ENCODE measurements at regions not wholly inside any gene's neighbourhood (a gene's known extent, or its start where the extent isn't known, plus 50 kb on each side); places are given as distances from the start of the nearest gene placed in this dataset.

DNA sequence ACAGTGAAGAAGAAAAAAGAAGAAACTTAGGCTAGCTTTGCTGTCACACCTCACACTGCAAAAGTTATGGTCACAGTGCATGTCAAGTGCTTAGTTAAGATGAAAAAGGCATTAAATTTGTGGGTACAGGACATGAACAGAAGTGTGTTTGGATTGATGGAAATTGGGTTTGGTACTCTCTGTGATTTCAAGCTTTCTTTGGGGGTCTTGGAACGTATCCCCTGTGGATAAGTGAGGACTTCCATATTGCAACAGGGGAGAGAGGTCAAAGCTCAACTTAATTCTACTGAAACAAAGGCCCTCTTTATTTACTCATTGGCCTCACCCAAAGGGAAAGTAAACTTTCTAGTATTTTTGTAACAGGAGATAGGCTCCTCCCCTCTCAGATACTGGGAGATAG lies 138.3 kb upstream of the FUT9 start:
- no peak overlapping the region for H3T11ph ChIP-seq (ENCODE audit: low read length)
- no peak overlapping the region for H2BK12ac ChIP-seq (ENCODE audit: insufficient read length, low read depth, low read length)
- no peak overlapping the region for H3K27ac ChIP-seq (ENCODE audit: insufficient read length, low read depth, low read length)
- no peaks in the 10 kb centered on the region for H3K9me3 ChIP-seq (ENCODE audit: control insufficient read depth, low read depth, low read length)
- H3K9ac ChIP-seq (ENCODE audit: extremely low read depth, insufficient read length, low read length), result no peak overlapping the region
- no peaks in the 10 kb centered on the region for H3K36me3 Mint-ChIP-seq (ENCODE audit: insufficient read depth in 1 of 3, low read depth in 3 of 3)
- no peaks in the 10 kb centered on the region; a peak in 1 of 5 replicates for H3K9me3 Mint-ChIP-seq
- H3K27ac Mint-ChIP-seq, result 0 out of 7 replicates have a peak overlapping the region, but pooled peaks of 1 of the 3 experiments have one; percentile 34
- no peak overlapping the region for H4K8ac ChIP-seq (replicated peaks; ENCODE audit: insufficient read length, low read depth, low read length)
- no peak for DNase-seq
- H3K14ac ChIP-seq (ENCODE audit: insufficient read depth, low read length), result no peak overlapping the region
- H3K79me1 ChIP-seq (ENCODE audit: insufficient read depth, low read depth, low read length, poor library complexity, severe bottlenecking), result no peaks in the 10 kb centered on the region
- no peak overlapping the region for H3K23ac ChIP-seq (ENCODE audit: insufficient read length, low read depth, low read length)
- H3K4me3 Mint-ChIP-seq, result no peak overlapping the region
- no peak overlapping the region for H2BK120ac ChIP-seq (ENCODE audit: low read depth, low read length, poor library complexity, severe bottlenecking)
- H3K56ac ChIP-seq (ENCODE audit: insufficient read length, low read depth, low read length), result no peak overlapping the region
- no peak overlapping the region for H2AFZ ChIP-seq (ENCODE audit: low read length)
- H2BK15ac ChIP-seq (ENCODE audit: low read depth, low read length), result no peak overlapping the region
- peaks cover 2% of the 10 kb centered on the region; the same call in 1 of the 2 replicates for H3K4me1 ChIP-seq (ENCODE audit: insufficient read depth, low read length)
- no peak overlapping the region for H4K91ac ChIP-seq (ENCODE audit: insufficient read length, low read depth, low read length)
- no peak overlapping the region for H2AK5ac ChIP-seq (ENCODE audit: insufficient read length, low read length)
- TF ChIP-seq, protein P1, sequence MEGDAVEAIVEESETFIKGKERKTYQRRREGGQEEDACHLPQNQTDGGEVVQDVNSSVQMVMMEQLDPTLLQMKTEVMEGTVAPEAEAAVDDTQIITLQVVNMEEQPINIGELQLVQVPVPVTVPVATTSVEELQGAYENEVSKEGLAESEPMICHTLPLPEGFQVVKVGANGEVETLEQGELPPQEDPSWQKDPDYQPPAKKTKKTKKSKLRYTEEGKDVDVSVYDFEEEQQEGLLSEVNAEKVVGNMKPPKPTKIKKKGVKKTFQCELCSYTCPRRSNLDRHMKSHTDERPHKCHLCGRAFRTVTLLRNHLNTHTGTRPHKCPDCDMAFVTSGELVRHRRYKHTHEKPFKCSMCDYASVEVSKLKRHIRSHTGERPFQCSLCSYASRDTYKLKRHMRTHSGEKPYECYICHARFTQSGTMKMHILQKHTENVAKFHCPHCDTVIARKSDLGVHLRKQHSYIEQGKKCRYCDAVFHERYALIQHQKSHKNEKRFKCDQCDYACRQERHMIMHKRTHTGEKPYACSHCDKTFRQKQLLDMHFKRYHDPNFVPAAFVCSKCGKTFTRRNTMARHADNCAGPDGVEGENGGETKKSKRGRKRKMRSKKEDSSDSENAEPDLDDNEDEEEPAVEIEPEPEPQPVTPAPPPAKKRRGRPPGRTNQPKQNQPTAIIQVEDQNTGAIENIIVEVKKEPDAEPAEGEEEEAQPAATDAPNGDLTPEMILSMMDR (conservative IDR thresholded peaks at IDR 0.05), result no peak
- H3K79me2 ChIP-seq (ENCODE audit: insufficient read depth, low read length), result no peaks in the 10 kb centered on the region
- H3K4me2 ChIP-seq (ENCODE audit: insufficient read depth, insufficient read length, low read length), result no peak overlapping the region
- H2BK20ac ChIP-seq (ENCODE audit: low read depth, low read length, poor library complexity, severe bottlenecking), result no peak overlapping the region
- no peaks in the 10 kb centered on the region for H3K27me3 ChIP-seq (ENCODE audit: insufficient read depth, low read length)
- H3K23me2 ChIP-seq (ENCODE audit: insufficient read length, low read depth, low read length, poor library complexity, severe bottlenecking), result no peaks in the 10 kb centered on the region
- no peak overlapping the region for H3K4ac ChIP-seq (ENCODE audit: low read depth, low read length)
- no peaks in the 10 kb centered on the region for H3K27me3 Mint-ChIP-seq (ENCODE audit: low read depth)
- no peak overlapping the region for H4K5ac ChIP-seq (ENCODE audit: insufficient read length, low read depth, low read length)
- H2BK5ac ChIP-seq (ENCODE audit: insufficient read length, low read length), result no peak overlapping the region
- H4K20me1 ChIP-seq (ENCODE audit: control insufficient read depth, insufficient read depth, insufficient read length), result no peaks in the 10 kb centered on the region
- no CpG with 5 or more reads among the region's 1 CpG for WGBS (ENCODE audit: extremely low coverage, insufficient read length, low lambda C conversion rate)
- no peak overlapping the region for H3K18ac ChIP-seq (ENCODE audit: insufficient read length, low read depth, low read length)
- H3K4me1 Mint-ChIP-seq, result peaks cover 6 to 7% of the 10 kb centered on the region in 2 experiments
